ENCODE measurements at regions not wholly inside any gene's neighbourhood (a gene's known extent, or its start where the extent isn't known, plus 50 kb on each side); places are given as distances from the start of the nearest gene placed in this dataset.

DNA sequence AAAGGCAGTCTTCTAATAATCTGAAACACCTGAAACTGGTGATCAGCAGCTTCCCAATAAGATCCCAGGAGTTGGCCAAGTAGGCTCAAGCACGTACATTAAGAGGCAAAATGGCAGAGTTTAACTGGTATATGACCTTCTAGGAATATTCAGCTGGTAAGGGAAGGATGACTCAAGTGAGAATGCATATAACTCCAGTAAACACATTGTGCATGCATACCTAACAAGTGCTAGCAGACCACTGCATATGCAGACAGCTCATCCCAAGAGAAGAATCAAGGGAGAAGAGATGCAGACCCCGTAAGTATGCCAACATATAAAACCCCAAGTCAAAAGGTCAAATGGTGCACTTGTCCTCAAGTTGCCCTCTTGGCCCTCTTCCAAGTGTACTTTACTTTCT, 73.0 kb upstream of the ZRANB2 start:
- DNase-seq (no peak), ATAC-seq (ENCODE audit: low read depth in 2 of 2) (no peak)
- Histone ChIP-seq H3K9me3 (ENCODE audit: control insufficient read depth in 2 of 2, low read length in 2 of 2) (peaks cover 0 to 3% of the 10 kb centered on the region in 2 experiments), H3K36me3 (ENCODE audit: control insufficient read depth, insufficient read depth, low read length) (no peaks in the 10 kb centered on the region), H3K27ac (ENCODE audit: insufficient read depth, low read length, poor library complexity, severe bottlenecking) (no peak overlapping the region), H3K27me3 (ENCODE audit: control insufficient read depth, insufficient read depth, low read length) (no peaks in the 10 kb centered on the region), H3K4me1 (ENCODE audit: control insufficient read depth, insufficient read depth, low read length, poor library complexity, severe bottlenecking) (no peaks in the 10 kb centered on the region), H3K4me3 (ENCODE audit: low read depth, low read length) (no peak overlapping the region)
- Mint-ChIP-seq H3K4me3 (no peak overlapping the region), H3K4me1 (no peaks in the 10 kb centered on the region), H3K36me3 (no peaks in the 10 kb centered on the region), H3K9me3 (peaks cover 7 to 29% (median 11%) of the 10 kb centered on the region in 7 donors), H3K27ac (no peak overlapping the region), H3K27me3 (peaks cover 5% of the 10 kb centered on the region)

- Histone ChIP-seq H3K9me3 (ENCODE audit: control insufficient read depth in 2 of 2, low read length in 2 of 2) (peaks cover 0 to 8% of the 10 kb centered on the region in 2 experiments), H3K36me3 (ENCODE audit: control insufficient read depth, insufficient read depth, low read length) (no peaks in the 10 kb centered on the region), H3K27ac (ENCODE audit: insufficient read depth, low read length, poor library complexity, severe bottlenecking) (no peak overlapping the region), H3K4me1 (ENCODE audit: control insufficient read depth, insufficient read depth, low read length, poor library complexity, severe bottlenecking) (no peaks in the 10 kb centered on the region), H3K4me3 (ENCODE audit: low read depth, low read length) (no peak overlapping the region), H3K27me3 (ENCODE audit: control insufficient read depth, insufficient read depth, low read length) (no peaks in the 10 kb centered on the region)
- DNase-seq (no peak), ATAC-seq (ENCODE audit: low read depth in 2 of 2) (no peak)
- Mint-ChIP-seq H3K4me3 (no peak overlapping the region), H3K4me1 (no peaks in the 10 kb centered on the region), H3K27ac (no peak overlapping the region), H3K36me3 (no peaks in the 10 kb centered on the region), H3K27me3 (peaks cover 4% of the 10 kb centered on the region), H3K9me3 (peaks cover 0 to 34% (median 7%) of the 10 kb centered on the region in 7 donors)
Observed at GRCh38 chr1:71147637-71148360, 67.0 kb upstream of the ZRANB2 start.

DNA sequence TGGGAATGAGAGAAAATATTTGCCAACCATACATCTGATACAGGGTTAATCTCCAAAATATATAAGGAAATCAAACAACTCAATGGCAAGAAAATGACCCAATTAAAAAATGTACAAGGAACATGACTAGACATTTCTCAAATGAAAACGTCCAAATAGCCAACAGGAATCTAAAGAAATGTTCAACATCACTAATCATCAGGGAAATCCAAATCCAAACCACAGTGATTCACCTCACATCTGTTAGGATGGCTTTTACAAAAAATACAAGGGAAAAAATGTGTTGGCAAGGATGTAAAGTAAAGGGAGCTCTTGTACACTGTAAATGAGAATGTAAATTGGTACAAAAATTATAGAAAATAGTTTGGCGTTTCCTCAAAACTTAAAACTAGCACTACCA, 54.7 kb upstream of the ZRANB2 start:
- no peaks in the 10 kb centered on the region for H3K27me3 Mint-ChIP-seq
- peaks cover 0 to 5% (median 0%) of the 10 kb centered on the region in 4 donors for H3K4me1 Mint-ChIP-seq
- no peak overlapping the region for H3K4me3 ChIP-seq (ENCODE audit: low read depth, low read length)
- H3K4me3 Mint-ChIP-seq = no peak overlapping the region
- H3K36me3 ChIP-seq (ENCODE audit: control insufficient read depth, insufficient read depth, low read length) = no peaks in the 10 kb centered on the region
- no peak for ATAC-seq (ENCODE audit: low read depth in 2 of 2)
- peaks cover 20 to 23% of the 10 kb centered on the region in 2 experiments for H3K9me3 ChIP-seq (ENCODE audit: control insufficient read depth in 2 of 2, low read length in 2 of 2)
- no peak overlapping the region for H3K27ac ChIP-seq (ENCODE audit: insufficient read depth, low read length, poor library complexity, severe bottlenecking)
- peaks cover 4 to 56% (median 16%) of the 10 kb centered on the region in 7 donors for H3K9me3 Mint-ChIP-seq
- H3K4me1 ChIP-seq (ENCODE audit: control insufficient read depth, insufficient read depth, low read length, poor library complexity, severe bottlenecking) = no peaks in the 10 kb centered on the region
- H3K27me3 ChIP-seq (ENCODE audit: control insufficient read depth, insufficient read depth, low read length) = no peaks in the 10 kb centered on the region
- no peaks in the 10 kb centered on the region for H3K36me3 Mint-ChIP-seq
- no peak overlapping the region for H3K27ac Mint-ChIP-seq
- no peak for DNase-seq
